K562 (cell line): ENCODE measurements at regions not wholly inside any gene's neighbourhood (a gene's known extent, or its start where the extent isn't known, plus 50 kb on each side); places are given as distances from the start of the nearest gene placed in this dataset.

Experiments used
- ATAC-seq: fragments of 200-7000 bp; cut with Tn5 transposase; 3 replicates; pipeline ENCODE4 v1.9.1; 2020; ENCODE audit warnings: moderate library complexity
- BruUV-seq: library from RNA; stranded (reverse); fragments of 400-500 nt; replicated peaks from 2 replicates; lab custom pipeline; 2021; lab: Mats Ljungman, UMichigan
- CTCF ChIA-PET: fragments of 300-600 bp; formaldehyde crosslinking; extraction: SDS; loops from one replicate; lab custom pipeline; 2021; ENCODE audit warnings: low intra/inter-chr PET ratio; lab: Yijun Ruan, JAX
- POLR2A ChIA-PET: fragments of 300-600, 350-650 bp; sonication (Branson Sonifier 250); formaldehyde crosslinking; extraction: SDS; loops from one replicate; lab custom pipeline; 2021; ENCODE audit warnings: antibody characterized with exemption, inconsistent platforms; lab: Yijun Ruan, JAX
- DNase-seq, 4 experiments: peaks; one replicate each; pipeline versions ENCODE4 v3.0.0 to v3.0.0-alpha.2; 2011 to 2018; ENCODE audit warnings: low spot score in 3 of 4, mixed read lengths in 3 of 4; ENCODE audit errors: extremely low read depth in 1 of 4
- FAIRE-seq: peaks from 2 replicates; lab custom pipeline; 2011; peaks lifted over from hg19 to GRCh38; lab: Jason Lieb, UNC
- H2AFZ ChIP-seq: 2 replicates; pipeline ENCODE4 v1.6.0; 2011; ENCODE audit warnings: low read depth, low read length, control low read depth, inconsistent platforms
- H3K27ac ChIP-seq: fragments of 200-600 bp; 3 replicates; pipeline ENCODE4 v1.8.0; 2011; ENCODE audit warnings: low read depth, mild to moderate bottlenecking, control low read depth, inconsistent platforms, low read length, moderate library complexity, mixed read lengths; ENCODE audit errors: extremely low read depth
- H3K27me3 ChIP-seq, 2 experiments: fragments of 300-600 bp in 1 of 2; 2 replicates in 1 of 2; 3 replicates in 1 of 2; pipeline versions ENCODE4 v1.6.0 to v1.8.0; 2011; ENCODE audit warnings: inconsistent platforms in 2 of 2, low read length in 2 of 2, mild to moderate bottlenecking in 1 of 2, mixed read lengths in 1 of 2, moderate library complexity in 1 of 2; ENCODE audit not compliant: control insufficient read depth in 2 of 2, insufficient read depth in 2 of 2
- H3K36me3 ChIP-seq: fragments of 300-600 bp; 3 replicates; pipeline ENCODE4 v1.8.0; 2011; ENCODE audit warnings: mild to moderate bottlenecking, low read length, inconsistent platforms; ENCODE audit not compliant: control insufficient read depth, insufficient read depth
- H3K4me1 ChIP-seq, 2 experiments: fragments of 200-600 bp in 1 of 2; replicated peaks in 1 of 2; 2 replicates in 1 of 2; 3 replicates in 1 of 2; pipeline versions ENCODE4 v1.5.1 to v1.8.0; 2011; ENCODE audit warnings: inconsistent platforms in 2 of 2, low read length in 2 of 2, mild to moderate bottlenecking in 1 of 2, mixed read lengths in 1 of 2, moderate library complexity in 1 of 2; ENCODE audit not compliant: control insufficient read depth in 2 of 2, insufficient read depth in 2 of 2
- H3K4me2 ChIP-seq: 2 replicates; pipeline ENCODE4 v1.6.1; 2011; ENCODE audit warnings: low read length, control low read depth, inconsistent platforms, mixed read lengths; ENCODE audit not compliant: insufficient read depth
- H3K4me3 ChIP-seq: fragments of 200-600 bp; sonication (generic), shearing (Covaris generic); 2 replicates; pipeline ENCODE4 v1.5.1; 2016; ENCODE audit warnings: control low read depth, inconsistent platforms
- H3K79me2 ChIP-seq: fragments of 200-600 bp; 3 replicates; pipeline ENCODE4 v1.8.0; 2011; ENCODE audit warnings: low read length, inconsistent platforms; ENCODE audit not compliant: control insufficient read depth, insufficient read depth
- H3K9ac ChIP-seq, 2 experiments: 2 replicates each; pipeline versions ENCODE4 v1.6.0 to v1.6.1; 2011; ENCODE audit warnings: low read depth in 2 of 2, low read length in 2 of 2, control low read depth in 1 of 2, inconsistent platforms in 1 of 2, mild to moderate bottlenecking in 1 of 2, mixed read lengths in 1 of 2; ENCODE audit not compliant: insufficient read depth in 1 of 2
- H3K9me1 ChIP-seq: one replicate; pipeline ENCODE4 v1.6.0; 2011; ENCODE audit warnings: inconsistent platforms, mild to moderate bottlenecking, low read length, moderate library complexity; ENCODE audit not compliant: control insufficient read depth, insufficient read depth
- H3K9me3 ChIP-seq: replicated peaks from 2 replicates; pipeline ENCODE4 v1.5.1; 2011; ENCODE audit warnings: low read depth, low read length, inconsistent platforms; ENCODE audit not compliant: control insufficient read depth, insufficient read depth
- H4K20me1 ChIP-seq: replicated peaks from 2 replicates; pipeline ENCODE4 v1.6.1; 2011; ENCODE audit warnings: low read length, inconsistent platforms, mixed read lengths; ENCODE audit not compliant: control insufficient read depth, insufficient read depth
- CREBBP ChIP-seq: IDR thresholded peaks from one replicate; pipeline ENCODE4 v1.6.1; 2012; ENCODE audit warnings: low read depth, mild to moderate bottlenecking, control low read depth, inconsistent platforms, low read length
- DACH1 ChIP-seq: fragments of 450-650 bp; IDR thresholded peaks from 2 replicates; pipeline ENCODE4 v1.6.1; 2018; ENCODE audit not compliant: partially characterized antibody
- HDGF ChIP-seq: fragments of 450-650 bp; IDR thresholded peaks from 2 replicates; pipeline ENCODE4 v1.6.1; 2016
- HMG20A ChIP-seq: fragments of 450-650 bp; formaldehyde crosslinking; conservative IDR thresholded peaks from 2 replicates; pipeline ENCODE4 v1.4.0; 2020; ENCODE audit warnings: mild to moderate bottlenecking, mixed read lengths
- HNRNPUL1 ChIP-seq: fragments of 200-400 bp; formaldehyde crosslinking; IDR thresholded peaks from 2 replicates; pipeline ENCODE4 v1.6.1; 2017; ENCODE audit warnings: low read length
- JUNB ChIP-seq: fragments of 450-650 bp; formaldehyde crosslinking; conservative IDR thresholded peaks from 2 replicates; pipeline ENCODE4 v1.4.0; 2020; ENCODE audit warnings: mild to moderate bottlenecking
- LEF1 ChIP-seq: fragments of 450-650 bp; IDR thresholded peaks from 2 replicates; pipeline ENCODE4 v1.6.1; 2016; ENCODE audit warnings: mild to moderate bottlenecking
- NFYB ChIP-seq: IDR thresholded peaks from 2 replicates; pipeline ENCODE4 v1.6.1; 2011; ENCODE audit warnings: mild to moderate bottlenecking, moderate library complexity; ENCODE audit not compliant: insufficient read length; ENCODE audit errors: extremely low read depth
- PHF8 ChIP-seq: fragments of 200-600 bp; sonication (generic); IDR thresholded peaks from 2 replicates; pipeline ENCODE4 v1.6.1; 2012; ENCODE audit warnings: mixed run types, mild to moderate bottlenecking, inconsistent platforms, low read length, moderate library complexity, borderline replicate concordance
- POLR3A ChIP-seq: IDR thresholded peaks from 2 replicates; pipeline ENCODE4 v1.6.1; 2011; ENCODE audit warnings: borderline replicate concordance, mild to moderate bottlenecking, moderate library complexity; ENCODE audit not compliant: insufficient read length, insufficient read depth; ENCODE audit errors: extremely low read depth
- TCF7 ChIP-seq: sonication (generic); IDR thresholded peaks from 2 replicates; pipeline ENCODE4 v1.6.1; 2016; ENCODE audit warnings: antibody characterized with exemption, borderline replicate concordance
- ZC3H11A ChIP-seq: IDR thresholded peaks from 2 replicates; pipeline ENCODE4 v1.6.1; 2012; ENCODE audit warnings: low read depth, low read length, improper control_type of control experiment
- ZNF785 ChIP-seq: fragments of 250-450 bp; sonication (Bioruptor Pico); IDR thresholded peaks from 2 replicates; pipeline ENCODE4 v1.4.0; 2020; ENCODE audit warnings: mild to moderate bottlenecking
- WGBS: fragments of 100-300 bp; shearing (Covaris generic); methylation state at CpG from one replicate; pipeline ENCODE4 v1.1.6; 2016; ENCODE audit warnings: low coverage, mixed read lengths; ENCODE audit not compliant: insufficient coverage; ENCODE audit errors: missing lambda C conversion rate; 5-methylcytosine and 5-hydroxymethylcytosine counted together
- in situ Hi-C: fragments of 300-500 bp; cut with MboI; formaldehyde crosslinking; loops from 4 replicates; pipeline ENCODE4 v1.15.0; 2018; ENCODE audit warnings: inconsistent platforms, mixed read lengths
- intact Hi-C: fragments of 100-400 bp; cut with micrococcal nuclease; formaldehyde crosslinking; loops from 2 replicates; pipeline ENCODE4 v1.14.2; 2022
- TF ChIP-seq, protein P1 (sequence below): sonication (generic); formaldehyde crosslinking; IDR thresholded peaks from 2 replicates; pipeline ENCODE4 v1.8.0; 2022; ENCODE audit warnings: mild to moderate bottlenecking, missing genetic modification reagents
- TF ChIP-seq, protein P2 (sequence below): sonication (generic); formaldehyde crosslinking; IDR thresholded peaks from 2 replicates; pipeline ENCODE4 v1.8.1; 2023; ENCODE audit warnings: mild to moderate bottlenecking, missing genetic modification reagents
- TF ChIP-seq, protein P3 (sequence below): sonication (generic); formaldehyde crosslinking; IDR thresholded peaks from 2 replicates; pipeline ENCODE4 v1.8.1; 2023; ENCODE audit warnings: mild to moderate bottlenecking, missing genetic modification reagents
- TF ChIP-seq, protein P4 (sequence below): sonication (generic); IDR thresholded peaks from 2 replicates; pipeline ENCODE4 v1.6.1; 2016
- TF ChIP-seq, protein P5 (sequence below): fragments of 250-450 bp; sonication (Bioruptor Pico); IDR thresholded peaks from 2 replicates; pipeline ENCODE4 v1.4.0; 2020; ENCODE audit warnings: mild to moderate bottlenecking

DNA sequence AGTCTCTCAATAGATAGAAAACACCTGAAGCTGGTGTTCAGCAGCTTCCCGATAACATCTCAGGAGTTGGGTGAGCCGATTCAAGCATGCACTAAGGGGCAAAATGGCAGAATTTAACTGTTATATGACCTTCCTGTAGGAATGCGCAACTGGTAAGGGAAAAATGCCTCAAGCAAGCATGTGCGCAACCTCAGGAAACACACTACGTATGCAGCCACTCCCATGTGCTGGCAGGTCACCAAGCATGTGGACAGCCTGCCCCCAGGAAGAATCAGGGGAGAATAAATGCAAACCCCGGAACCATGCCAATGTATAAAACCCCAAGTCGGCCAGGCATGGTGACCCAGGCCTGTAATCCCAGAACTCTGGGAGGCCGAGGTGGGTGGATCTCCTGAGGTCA is 645.6 kb downstream of the NYAP2 start:
- POLR2A ChIA-PET, result no interaction called here
- no peak for TF ChIP-seq ZC3H11A
- TF ChIP-seq, protein P1, sequence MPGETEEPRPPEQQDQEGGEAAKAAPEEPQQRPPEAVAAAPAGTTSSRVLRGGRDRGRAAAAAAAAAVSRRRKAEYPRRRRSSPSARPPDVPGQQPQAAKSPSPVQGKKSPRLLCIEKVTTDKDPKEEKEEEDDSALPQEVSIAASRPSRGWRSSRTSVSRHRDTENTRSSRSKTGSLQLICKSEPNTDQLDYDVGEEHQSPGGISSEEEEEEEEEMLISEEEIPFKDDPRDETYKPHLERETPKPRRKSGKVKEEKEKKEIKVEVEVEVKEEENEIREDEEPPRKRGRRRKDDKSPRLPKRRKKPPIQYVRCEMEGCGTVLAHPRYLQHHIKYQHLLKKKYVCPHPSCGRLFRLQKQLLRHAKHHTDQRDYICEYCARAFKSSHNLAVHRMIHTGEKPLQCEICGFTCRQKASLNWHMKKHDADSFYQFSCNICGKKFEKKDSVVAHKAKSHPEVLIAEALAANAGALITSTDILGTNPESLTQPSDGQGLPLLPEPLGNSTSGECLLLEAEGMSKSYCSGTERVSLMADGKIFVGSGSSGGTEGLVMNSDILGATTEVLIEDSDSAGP (CRISPR knock-in tag), result no peak
- TF ChIP-seq, protein P2, sequence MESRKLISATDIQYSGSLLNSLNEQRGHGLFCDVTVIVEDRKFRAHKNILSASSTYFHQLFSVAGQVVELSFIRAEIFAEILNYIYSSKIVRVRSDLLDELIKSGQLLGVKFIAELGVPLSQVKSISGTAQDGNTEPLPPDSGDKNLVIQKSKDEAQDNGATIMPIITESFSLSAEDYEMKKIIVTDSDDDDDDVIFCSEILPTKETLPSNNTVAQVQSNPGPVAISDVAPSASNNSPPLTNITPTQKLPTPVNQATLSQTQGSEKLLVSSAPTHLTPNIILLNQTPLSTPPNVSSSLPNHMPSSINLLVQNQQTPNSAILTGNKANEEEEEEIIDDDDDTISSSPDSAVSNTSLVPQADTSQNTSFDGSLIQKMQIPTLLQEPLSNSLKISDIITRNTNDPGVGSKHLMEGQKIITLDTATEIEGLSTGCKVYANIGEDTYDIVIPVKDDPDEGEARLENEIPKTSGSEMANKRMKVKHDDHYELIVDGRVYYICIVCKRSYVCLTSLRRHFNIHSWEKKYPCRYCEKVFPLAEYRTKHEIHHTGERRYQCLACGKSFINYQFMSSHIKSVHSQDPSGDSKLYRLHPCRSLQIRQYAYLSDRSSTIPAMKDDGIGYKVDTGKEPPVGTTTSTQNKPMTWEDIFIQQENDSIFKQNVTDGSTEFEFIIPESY (CRISPR knock-in tag), result no peak
- no peak for TF ChIP-seq DACH1
- no peak for TF ChIP-seq PHF8
- TF ChIP-seq, protein P3, sequence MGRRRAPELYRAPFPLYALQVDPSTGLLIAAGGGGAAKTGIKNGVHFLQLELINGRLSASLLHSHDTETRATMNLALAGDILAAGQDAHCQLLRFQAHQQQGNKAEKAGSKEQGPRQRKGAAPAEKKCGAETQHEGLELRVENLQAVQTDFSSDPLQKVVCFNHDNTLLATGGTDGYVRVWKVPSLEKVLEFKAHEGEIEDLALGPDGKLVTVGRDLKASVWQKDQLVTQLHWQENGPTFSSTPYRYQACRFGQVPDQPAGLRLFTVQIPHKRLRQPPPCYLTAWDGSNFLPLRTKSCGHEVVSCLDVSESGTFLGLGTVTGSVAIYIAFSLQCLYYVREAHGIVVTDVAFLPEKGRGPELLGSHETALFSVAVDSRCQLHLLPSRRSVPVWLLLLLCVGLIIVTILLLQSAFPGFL (CRISPR knock-in tag), result no peak
- TF ChIP-seq, protein P4, sequence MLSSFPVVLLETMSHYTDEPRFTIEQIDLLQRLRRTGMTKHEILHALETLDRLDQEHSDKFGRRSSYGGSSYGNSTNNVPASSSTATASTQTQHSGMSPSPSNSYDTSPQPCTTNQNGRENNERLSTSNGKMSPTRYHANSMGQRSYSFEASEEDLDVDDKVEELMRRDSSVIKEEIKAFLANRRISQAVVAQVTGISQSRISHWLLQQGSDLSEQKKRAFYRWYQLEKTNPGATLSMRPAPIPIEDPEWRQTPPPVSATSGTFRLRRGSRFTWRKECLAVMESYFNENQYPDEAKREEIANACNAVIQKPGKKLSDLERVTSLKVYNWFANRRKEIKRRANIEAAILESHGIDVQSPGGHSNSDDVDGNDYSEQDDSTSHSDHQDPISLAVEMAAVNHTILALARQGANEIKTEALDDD, result no peak
- no peak for TF ChIP-seq HNRNPUL1
- TF ChIP-seq LEF1, result no peak
- TF ChIP-seq TCF7, result no peak
- no peak for TF ChIP-seq NFYB
- no peak for TF ChIP-seq CREBBP
- TF ChIP-seq POLR3A, result no peak
- TF ChIP-seq ZNF785 (CRISPR knock-in tag), result no peak
- TF ChIP-seq JUNB (CRISPR knock-in tag), result no peak
- TF ChIP-seq HDGF, result no peak
- TF ChIP-seq HMG20A (CRISPR knock-in tag), result no peak
- TF ChIP-seq, protein P5, sequence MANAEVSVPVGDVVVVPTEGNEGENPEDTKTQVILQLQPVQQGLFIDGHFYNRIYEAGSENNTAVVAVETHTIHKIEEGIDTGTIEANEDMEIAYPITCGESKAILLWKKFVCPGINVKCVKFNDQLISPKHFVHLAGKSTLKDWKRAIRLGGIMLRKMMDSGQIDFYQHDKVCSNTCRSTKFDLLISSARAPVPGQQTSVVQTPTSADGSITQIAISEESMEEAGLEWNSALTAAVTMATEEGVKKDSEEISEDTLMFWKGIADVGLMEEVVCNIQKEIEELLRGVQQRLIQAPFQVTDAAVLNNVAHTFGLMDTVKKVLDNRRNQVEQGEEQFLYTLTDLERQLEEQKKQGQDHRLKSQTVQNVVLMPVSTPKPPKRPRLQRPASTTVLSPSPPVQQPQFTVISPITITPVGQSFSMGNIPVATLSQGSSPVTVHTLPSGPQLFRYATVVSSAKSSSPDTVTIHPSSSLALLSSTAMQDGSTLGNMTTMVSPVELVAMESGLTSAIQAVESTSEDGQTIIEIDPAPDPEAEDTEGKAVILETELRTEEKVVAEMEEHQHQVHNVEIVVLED (CRISPR knock-in tag), result no peak
- TF ChIP-seq, all 486 proteins: peak for 0
- no peaks in the 10 kb centered on the region for H3K9me3 ChIP-seq
- H3K4me2 ChIP-seq, result no peak overlapping the region
- H4K20me1 ChIP-seq, result no peaks in the 10 kb centered on the region
- H3K4me3 ChIP-seq, result no peak overlapping the region
- no peaks in the 10 kb centered on the region for H3K79me2 ChIP-seq
- H3K4me1 ChIP-seq, result no peaks in the 10 kb centered on the region
- intact Hi-C loops, result no loop called here
- in situ Hi-C loops, result no loop called here
- no peak for DNase-seq
- H2AFZ ChIP-seq, result no peak overlapping the region
- H3K9me1 ChIP-seq, result no peaks in the 10 kb centered on the region
- no TSS peak for BruUV-seq
- H3K27ac ChIP-seq, result no peak overlapping the region
- 5% methylated on average over 6 of the region's 8 CpGs for WGBS
- H3K27me3 ChIP-seq, result no peaks in the 10 kb centered on the region
- FAIRE-seq, result no peak
- ATAC-seq, result no peak
- H3K36me3 ChIP-seq, result no peaks in the 10 kb centered on the region
- CTCF ChIA-PET, result no interaction called here
- H3K9ac ChIP-seq, result no peak overlapping the region
